KG1 (cell line): ENCODE measurements at regions not wholly inside any gene's neighbourhood (a gene's known extent, or its start where the extent isn't known, plus 50 kb on each side); places are given as distances from the start of the nearest gene placed in this dataset.

Source experiments
- DNase-seq: peaks from one replicate; lab custom pipeline; 2025; lab: John Stamatoyannopoulos, UW

- no peak for DNase-seq
Measured at GRCh38 chr10:4109469-4109868, 324.5 kb upstream of the KLF6 start.

DNA sequence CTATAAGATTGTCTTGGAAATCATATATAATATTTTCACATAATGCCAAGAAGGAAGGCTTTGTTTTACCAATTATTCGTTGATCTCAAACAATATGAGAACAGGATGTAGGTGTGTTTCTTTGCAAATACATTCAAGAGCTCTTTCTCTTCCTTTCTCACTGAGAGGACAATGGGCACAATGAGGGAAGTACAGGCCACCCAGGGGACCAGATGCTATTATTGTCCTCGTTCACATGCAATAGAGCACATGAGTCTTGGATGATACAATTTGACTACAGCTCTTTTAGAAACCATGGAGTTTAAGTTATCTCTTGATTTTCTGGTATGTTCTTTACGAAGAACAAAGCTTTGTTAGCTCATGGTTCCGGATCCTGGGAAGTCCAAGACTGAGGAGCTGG, 323.7 kb upstream of the KLF6 start:
- DNase-seq: no peak

- no peak for DNase-seq
Measured at GRCh38 chr10:4107285-4107851, 322.4 kb upstream of the KLF6 start.

DNA sequence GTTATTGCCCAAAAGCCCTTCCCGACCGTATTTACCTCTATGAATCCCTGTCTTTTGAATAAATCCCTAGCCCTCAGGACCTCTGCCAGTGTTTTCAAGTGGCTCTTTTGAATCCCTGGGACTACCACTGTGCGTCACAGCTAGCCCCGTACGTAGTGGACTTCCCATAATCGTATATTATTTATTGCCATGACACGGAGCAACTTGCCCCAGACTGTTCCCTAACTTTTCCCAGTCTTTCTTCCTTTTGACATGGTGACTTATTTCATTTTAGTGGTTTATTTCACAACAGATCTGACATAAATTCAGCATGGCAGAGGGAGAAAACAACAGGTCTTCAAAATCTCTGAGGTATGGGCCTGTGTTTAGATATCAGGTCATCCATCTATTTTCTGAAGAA, 318.6 kb upstream of the KLF6 start:
- DNase-seq: no peak

DNA sequence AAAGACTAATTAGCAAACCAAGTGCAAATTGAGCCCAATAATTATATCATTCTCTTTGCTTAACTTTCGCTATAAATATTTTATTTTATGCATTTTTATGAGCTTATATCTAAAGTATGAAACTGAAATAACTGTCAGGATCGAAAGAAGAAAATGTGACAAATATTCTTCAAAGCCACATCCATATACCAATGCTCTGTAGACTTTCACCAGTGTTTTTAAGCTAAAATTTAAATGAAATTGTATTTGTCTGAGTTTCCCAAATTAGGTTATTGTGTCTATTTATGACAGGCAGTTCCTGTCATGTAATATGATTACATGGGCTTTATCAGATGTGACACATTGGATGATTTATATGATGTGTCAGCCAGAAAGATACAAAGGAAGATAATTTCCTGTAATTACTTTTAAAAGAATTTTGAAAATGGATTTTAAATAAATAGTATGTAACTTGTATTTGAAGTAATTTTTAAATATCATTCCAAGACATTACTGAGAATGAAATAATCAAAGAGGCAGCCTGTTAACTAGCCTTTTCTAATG, 317.9 kb upstream of the KLF6 start:
- DNase-seq: no peak

DNA sequence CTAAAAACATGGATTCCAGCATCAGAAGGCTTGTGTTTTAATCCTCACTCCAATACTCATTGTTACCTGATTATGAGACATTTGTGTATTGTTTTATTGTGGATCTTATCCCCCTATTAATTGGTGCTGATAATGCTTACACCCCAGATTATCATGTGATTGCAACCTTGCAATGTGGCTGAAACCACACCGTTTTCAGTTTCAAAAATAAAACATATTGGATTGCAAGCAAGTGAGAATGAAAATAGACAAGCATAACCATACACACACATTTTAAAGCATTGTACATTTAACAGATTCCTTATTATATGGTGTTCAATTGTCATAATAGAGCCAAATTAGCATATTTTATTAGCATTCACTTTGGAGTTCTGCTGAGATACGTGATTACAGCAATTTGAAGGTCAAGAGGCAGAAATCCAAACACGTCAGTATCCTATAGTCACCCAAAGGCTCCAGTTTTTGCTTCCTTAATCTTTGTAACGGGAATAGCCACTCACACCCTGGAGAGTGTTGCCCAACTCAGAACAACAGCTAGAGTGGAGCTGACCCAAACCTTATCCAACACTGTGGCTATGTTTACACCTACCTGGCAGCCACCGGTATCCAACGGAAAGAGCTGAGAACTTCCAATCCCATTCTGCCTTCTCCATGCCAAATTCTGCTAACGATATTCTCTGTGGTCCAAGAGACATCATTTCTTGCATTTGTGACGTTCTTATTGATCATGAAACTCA, 317.1 kb upstream of the KLF6 start:
- no peak for DNase-seq

GRCh38 chr10:4100380-4100779, 315.4 kb upstream of the KLF6 start:
- no peak for DNase-seq

DNA sequence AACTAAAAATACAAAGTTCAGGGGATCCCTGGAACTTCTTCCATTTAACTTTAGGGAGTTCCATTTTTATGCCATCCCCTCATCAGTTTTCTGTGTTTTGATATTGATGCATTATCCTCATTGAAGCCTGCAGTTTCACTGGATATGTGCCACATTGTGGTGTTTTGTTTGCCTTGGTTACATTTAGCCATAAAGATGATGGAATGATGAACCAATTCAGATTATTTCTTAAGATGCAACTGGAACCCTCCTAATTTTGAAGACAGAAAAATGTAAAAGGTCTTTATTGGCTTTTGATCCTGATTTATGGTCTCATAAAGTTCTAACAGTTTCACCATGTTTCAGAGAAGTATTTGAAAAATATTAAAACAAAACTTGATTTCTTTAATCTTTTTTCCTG, 314.2 kb upstream of the KLF6 start:
- DNase-seq: no peak

DNA sequence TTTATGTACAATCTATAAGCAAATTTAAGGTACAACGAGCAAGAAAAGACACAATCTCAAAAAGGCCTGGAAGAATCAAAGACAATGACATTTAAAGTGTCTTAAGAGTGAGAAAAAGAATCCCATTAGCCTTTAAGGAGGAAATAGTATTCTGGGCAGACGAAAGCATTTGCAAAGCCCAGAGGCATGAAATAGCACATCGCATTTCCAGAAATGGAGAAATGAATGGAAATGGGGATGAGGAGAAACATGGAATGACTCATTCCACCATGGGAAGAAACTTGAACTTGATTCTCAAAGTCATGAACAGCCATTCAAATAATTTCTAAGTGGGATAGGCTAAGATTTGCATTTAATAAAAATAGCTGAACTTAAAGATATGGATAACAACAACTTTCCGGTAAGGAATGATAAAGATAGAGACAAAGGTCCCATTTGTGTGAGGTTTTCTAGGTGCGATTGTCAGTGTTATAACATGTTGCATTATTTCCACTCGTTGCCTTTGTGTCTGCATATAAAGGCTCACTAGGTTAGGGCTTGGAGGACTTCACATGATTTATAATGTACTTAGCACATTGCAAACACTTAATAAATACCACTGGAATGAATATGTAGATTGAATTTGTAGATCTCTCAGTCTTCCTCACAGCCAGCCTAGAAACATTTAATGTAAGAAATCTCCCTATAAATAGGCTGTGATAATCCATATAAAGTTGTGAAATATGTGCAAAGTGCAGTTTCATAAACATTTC, 310.3 kb upstream of the KLF6 start:
- DNase-seq: no peak

DNA sequence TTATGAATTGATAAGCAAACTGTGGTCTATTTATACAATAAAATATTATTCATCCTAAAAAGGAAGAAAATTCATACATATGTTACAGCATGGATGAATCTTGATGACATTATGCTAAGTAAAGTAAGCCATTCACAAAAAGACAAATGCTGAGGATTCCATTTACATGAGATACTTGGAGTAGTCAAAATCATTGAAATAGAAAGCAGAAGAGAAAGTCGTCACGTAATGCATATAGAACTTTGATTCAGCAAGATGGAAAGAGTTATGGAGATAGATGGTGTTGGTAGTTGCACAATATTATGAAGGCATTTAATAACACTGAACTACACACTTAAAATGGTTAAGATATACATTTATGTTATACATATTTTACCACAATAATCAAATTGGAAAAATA, 309.7 kb upstream of the KLF6 start:
- no peak for DNase-seq

DNA sequence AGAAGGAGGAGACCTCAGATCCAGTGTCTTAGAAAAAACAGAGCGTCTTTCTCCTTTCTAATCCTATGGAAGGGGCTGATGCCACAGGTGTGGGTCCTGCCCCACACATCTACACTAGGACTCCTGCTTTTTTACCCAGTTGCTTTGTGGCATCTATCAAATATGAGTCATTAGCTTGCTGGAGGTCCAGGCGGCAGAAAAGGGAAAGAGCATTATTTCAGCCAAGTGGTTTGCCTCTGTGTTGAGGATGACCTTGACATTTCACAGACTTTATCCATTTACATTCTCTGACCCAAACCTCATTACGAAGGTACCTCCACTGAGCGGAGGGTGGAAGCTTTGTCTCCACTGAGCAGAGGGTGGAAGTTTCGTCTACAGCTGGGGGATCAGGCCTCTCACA, 308.4 kb upstream of the KLF6 start:
- DNase-seq: no peak

DNA sequence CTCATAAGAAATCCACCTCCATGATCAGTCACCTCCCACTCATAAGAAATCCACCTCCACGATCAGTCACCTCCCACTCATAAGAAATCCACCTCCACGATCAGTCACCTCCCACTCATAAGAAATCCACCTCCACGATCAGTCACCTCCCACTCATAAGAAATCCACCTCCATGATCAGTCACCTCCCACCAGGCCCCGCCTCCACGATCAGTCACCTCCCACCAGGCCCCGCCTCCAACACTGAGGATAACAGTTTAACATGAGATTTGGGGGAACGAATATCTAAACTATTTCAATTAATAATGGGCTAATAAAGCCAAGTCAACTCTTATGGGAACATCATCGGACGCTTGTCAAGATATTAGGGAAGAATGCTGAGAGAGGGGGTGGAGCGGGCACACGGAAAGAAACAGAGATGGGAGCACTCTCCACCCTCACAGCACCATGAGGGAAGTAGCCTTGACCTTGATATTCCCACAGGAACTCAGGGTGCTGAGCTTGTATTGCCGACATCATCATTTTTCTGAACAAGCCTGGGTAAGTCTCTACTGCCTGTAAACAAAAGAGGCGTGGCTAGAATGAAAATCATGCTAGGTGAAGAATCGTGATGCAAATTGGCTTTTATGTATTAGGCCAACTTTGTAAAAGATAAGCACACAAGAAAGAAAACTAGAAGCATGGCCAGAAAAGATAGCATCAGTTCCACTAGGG, 303.5 kb upstream of the KLF6 start:
- no peak for DNase-seq

GRCh38 chr10:4086131-4086898, 301.3 kb upstream of the KLF6 start:
- no peak for DNase-seq

- DNase-seq: no peak
Measured at GRCh38 chr10:4083509-4084003, 298.5 kb upstream of the KLF6 start.

GRCh38 chr10:4082861-4083260, 297.9 kb upstream of the KLF6 start:
- no peak for DNase-seq

DNA sequence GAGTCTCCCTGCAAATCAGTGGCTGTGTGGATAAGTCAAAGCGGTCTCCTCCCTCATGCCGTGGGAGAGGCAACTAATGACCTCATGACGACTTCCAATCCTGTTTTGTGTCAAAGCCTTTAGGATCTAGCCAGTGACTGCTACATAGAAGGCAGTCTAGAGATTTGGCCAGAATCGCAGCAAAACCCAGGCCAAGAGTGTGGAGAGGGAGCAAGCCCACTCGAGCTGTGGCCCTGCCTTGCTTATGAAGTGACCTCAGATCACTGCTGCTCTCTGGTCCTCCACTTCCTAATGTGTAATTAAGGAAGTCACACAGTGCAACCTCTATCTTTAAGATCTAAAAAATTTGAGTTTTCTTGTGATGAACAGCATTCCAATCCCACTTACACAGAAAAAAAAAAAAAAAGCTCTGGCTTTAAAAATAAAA, 296.7 kb upstream of the KLF6 start:
- DNase-seq: no peak

- no peak for DNase-seq
Measured at GRCh38 chr10:4080225-4080805, 295.3 kb upstream of the KLF6 start.

DNA sequence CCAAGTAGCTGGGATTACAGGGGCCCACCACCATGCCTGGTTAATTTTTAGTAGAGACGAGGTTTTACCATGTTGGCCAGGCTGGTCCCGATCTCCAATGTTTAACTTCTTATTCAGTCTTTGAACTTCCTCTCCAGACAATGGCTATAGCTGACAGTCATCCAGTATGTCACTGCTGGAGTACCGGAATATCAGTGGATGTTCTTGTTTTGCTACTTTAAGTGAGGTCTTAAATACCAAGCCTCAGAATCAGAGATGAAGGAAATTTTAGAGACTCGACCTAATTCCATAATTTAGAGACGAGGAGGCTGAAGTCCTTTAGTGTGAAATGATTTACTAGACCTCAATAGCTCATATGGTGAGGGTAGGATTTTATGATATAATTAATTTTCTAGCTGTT, 294.8 kb upstream of the KLF6 start:
- DNase-seq: no peak

DNA sequence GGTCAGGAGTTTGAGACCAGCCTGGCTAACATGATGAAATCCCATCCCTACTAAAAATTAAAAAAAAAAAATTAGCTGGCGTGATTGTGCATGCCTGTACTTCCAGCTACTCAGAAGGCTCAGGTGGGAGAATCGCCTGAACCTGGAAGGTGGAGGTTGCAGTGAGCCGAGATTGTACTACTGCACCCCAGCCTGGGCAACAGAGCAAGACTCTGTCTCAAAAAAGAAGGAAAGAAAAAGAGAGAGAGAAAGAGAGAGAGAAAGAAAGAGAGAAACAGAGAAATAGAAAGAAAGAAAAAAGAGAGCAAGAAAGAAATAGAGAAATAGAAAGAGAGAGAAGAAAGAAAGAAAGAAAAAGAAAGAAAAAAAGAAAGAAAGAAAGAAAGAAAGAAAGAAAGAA, 292.8 kb upstream of the KLF6 start:
- DNase-seq: no peak

DNA sequence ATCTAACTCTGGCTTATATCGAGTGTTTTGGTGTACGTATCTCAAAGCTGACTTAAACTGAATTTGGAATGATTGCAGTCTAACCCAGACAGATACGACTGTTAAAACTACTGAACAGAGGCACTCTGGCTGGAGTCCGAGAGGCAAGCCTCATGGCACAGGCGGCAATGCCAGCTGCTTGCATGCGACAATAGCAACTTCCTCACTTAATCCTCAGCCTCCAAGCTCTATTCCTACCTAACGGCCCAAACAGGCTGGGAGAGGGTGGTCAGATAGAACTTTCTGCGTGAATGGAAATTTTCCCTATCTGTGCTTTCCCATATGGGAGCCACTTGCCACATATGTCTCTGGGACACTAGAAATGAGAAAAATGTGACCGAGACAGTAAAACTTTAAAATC, 292.0 kb upstream of the KLF6 start:
- DNase-seq: no peak

DNA sequence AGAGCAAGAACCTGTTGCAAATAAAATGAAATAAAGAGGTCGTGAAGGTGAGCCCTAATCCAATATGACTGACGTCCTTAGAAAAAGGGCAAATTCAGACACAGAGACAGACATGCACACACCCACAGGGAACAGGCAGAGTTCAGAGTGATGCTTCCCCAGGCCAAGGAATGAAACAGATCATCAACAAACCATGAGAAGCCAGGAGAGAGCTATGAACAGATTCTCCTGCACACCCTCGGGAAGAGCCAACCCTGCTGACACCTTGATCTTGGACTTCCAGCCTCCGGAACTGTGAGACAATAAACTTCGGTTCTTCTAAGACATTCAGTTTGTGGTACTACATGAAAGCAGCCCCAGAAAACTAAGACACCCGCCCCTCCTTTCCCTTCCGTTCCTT, 290.4 kb upstream of the KLF6 start:
- DNase-seq: no peak
